GM12891 (cell line): ENCODE measurements at regions not wholly inside any gene's neighbourhood (a gene's known extent, or its start where the extent isn't known, plus 50 kb on each side); places are given as distances from the start of the nearest gene placed in this dataset.

ENCODE experiments used
- PAX5 ChIP-seq: IDR thresholded peaks from 2 replicates; pipeline ENCODE4 v1.6.1; 2011; ENCODE audit warnings: low read length, moderate library complexity, mild to moderate bottlenecking; ENCODE audit not compliant: insufficient read depth, severe bottlenecking
- POLR2A ChIP-seq: IDR thresholded peaks from 2 replicates; pipeline ENCODE4 v1.6.1; 2011; ENCODE audit warnings: low read depth, low read length, control low read depth
- POLR2AphosphoS5 ChIP-seq: IDR thresholded peaks from 2 replicates; pipeline ENCODE4 v1.6.1; 2011; ENCODE audit warnings: low read depth, low read length, control low read depth
- TAF1 ChIP-seq: IDR thresholded peaks from 2 replicates; pipeline ENCODE4 v1.6.1; 2011; ENCODE audit warnings: low read depth, low read length, control low read depth

DNA sequence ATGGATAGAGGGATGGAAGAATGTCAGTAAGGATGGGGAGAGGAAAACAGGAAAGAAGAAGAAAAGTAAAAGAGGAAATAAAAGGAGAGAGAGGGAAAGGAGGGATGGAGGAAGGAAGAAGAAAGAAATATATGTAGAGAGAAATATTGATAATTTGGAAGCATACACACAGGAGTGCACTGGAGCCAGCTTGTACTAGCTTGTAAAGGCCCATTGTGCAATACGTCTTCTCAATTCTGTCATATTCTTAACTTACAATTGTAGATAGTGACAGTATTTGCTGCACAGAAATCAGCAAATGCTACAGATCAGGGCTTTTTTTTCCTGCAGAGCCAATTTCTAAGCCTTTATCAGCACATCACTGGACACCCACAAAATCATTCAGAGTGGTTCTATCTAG is 458.8 kb upstream of the WWC1 start:
- no peak for TF ChIP-seq POLR2A
- no peak for TF ChIP-seq POLR2AphosphoS5
- no peak for TF ChIP-seq TAF1
- no peak for TF ChIP-seq PAX5
